NCI-H82 treated with DMSO at 0.1 percent for 48 hours (cell line): ENCODE measurements at regions not wholly inside any gene's neighbourhood (a gene's known extent, or its start where the extent isn't known, plus 50 kb on each side); places are given as distances from the start of the nearest gene placed in this dataset.
"Not testable (repeated sequence)": the region's sequence is repeated elsewhere in the genome, so short reads cannot be mapped to it uniquely, and the experiment has no call there.

Source experiments
- DNase-seq: peaks from one replicate; lab custom pipeline; 2025; ENCODE audit not compliant: unreplicated experiment; lab: John Stamatoyannopoulos, UW

- DNase-seq, result no peak
Measured at GRCh38 chr15:29516929-29517328, 247.3 kb upstream of the NSMCE3 start.

GRCh38 chr15:29514926-29515325 is 245.3 kb upstream of the NSMCE3 start:
- DNase-seq, result no peak

GRCh38 chr15:29511663-29512062 is 242.0 kb upstream of the NSMCE3 start:
- no peak for DNase-seq

GRCh38 chr15:29505535-29505934 is 235.9 kb upstream of the NSMCE3 start:
- DNase-seq, result not testable (repeated sequence)

GRCh38 chr15:29490747-29491471 is 221.3 kb upstream of the NSMCE3 start:
- DNase-seq, result no peak

- DNase-seq, result no peak
Measured at GRCh38 chr15:29480949-29481348, 211.3 kb upstream of the NSMCE3 start.

- no peak for DNase-seq
Measured at GRCh38 chr15:29480278-29480677, 210.7 kb upstream of the NSMCE3 start.

- DNase-seq, result no peak
Measured at GRCh38 chr15:29477256-29477655, 207.6 kb upstream of the NSMCE3 start.

GRCh38 chr15:29476503-29477080 is 207.0 kb upstream of the NSMCE3 start:
- DNase-seq, result no peak

- no peak for DNase-seq
Measured at GRCh38 chr15:29475096-29475495, 205.5 kb upstream of the NSMCE3 start.

- no peak for DNase-seq
Measured at GRCh38 chr15:29473621-29474105, 204.0 kb upstream of the NSMCE3 start.

GRCh38 chr15:29472901-29473445 is 203.4 kb upstream of the NSMCE3 start:
- DNase-seq, result no peak

GRCh38 chr15:29471757-29472156 is 202.1 kb upstream of the NSMCE3 start:
- DNase-seq, result no peak

- DNase-seq, result no peak
Measured at GRCh38 chr15:29471306-29471705, 201.7 kb upstream of the NSMCE3 start.

- DNase-seq, result no peak
Measured at GRCh38 chr15:29470794-29471193, 201.2 kb upstream of the NSMCE3 start.

- DNase-seq, result no peak
Measured at GRCh38 chr15:29470311-29470710, 200.7 kb upstream of the NSMCE3 start.

- DNase-seq, result no peak
Measured at GRCh38 chr15:29468899-29469298, 199.3 kb upstream of the NSMCE3 start.

GRCh38 chr15:29467091-29467490 is 197.5 kb upstream of the NSMCE3 start:
- no peak for DNase-seq

- DNase-seq, result no peak
Measured at GRCh38 chr15:29466292-29466691, 196.7 kb upstream of the NSMCE3 start.

- DNase-seq, result no peak
Measured at GRCh38 chr15:29465816-29466215, 196.2 kb upstream of the NSMCE3 start.

GRCh38 chr15:29465196-29465595 is 195.6 kb upstream of the NSMCE3 start:
- DNase-seq, result no peak

- DNase-seq, result no peak
Measured at GRCh38 chr15:29461877-29462276, 192.3 kb upstream of the NSMCE3 start.
